ENCODE measurements at regions not wholly inside any gene's neighbourhood (a gene's known extent, or its start where the extent isn't known, plus 50 kb on each side); places are given as distances from the start of the nearest gene placed in this dataset.

- H3K9ac ChIP-seq (ENCODE audit: low read length): no peak overlapping the region
- H3K27me3 ChIP-seq (ENCODE audit: control insufficient read depth, insufficient read depth, low read length): no peaks in the 10 kb centered on the region
- H3K4me3 ChIP-seq (ENCODE audit: low read length): no peak overlapping the region
- no peaks in the 10 kb centered on the region for H3K9me3 ChIP-seq (ENCODE audit: control insufficient read depth, low read depth, low read length)
- no peak overlapping the region for H3K27ac ChIP-seq (ENCODE audit: low read length)
- no peaks in the 10 kb centered on the region for H3K36me3 ChIP-seq (ENCODE audit: control insufficient read depth, low read depth, low read length)
- no peaks in the 10 kb centered on the region for H3K4me1 ChIP-seq (ENCODE audit: control insufficient read depth, low read depth, low read length)
Observed at GRCh38 chr13:36552334-36552733, 120.0 kb downstream of the CCNA1 start.

GRCh38 chr13:36553491-36553890 lies 120.3 kb upstream of the SERTM1 start:
- no peak overlapping the region for H3K9ac ChIP-seq (ENCODE audit: low read length)
- H3K27ac ChIP-seq (ENCODE audit: low read length): no peak overlapping the region
- no peaks in the 10 kb centered on the region for H3K9me3 ChIP-seq (ENCODE audit: control insufficient read depth, low read depth, low read length)
- no peaks in the 10 kb centered on the region for H3K36me3 ChIP-seq (ENCODE audit: control insufficient read depth, low read depth, low read length)
- H3K27me3 ChIP-seq (ENCODE audit: control insufficient read depth, insufficient read depth, low read length): no peaks in the 10 kb centered on the region
- H3K4me1 ChIP-seq (ENCODE audit: control insufficient read depth, low read depth, low read length): no peaks in the 10 kb centered on the region
- no peak overlapping the region for H3K4me3 ChIP-seq (ENCODE audit: low read length)

- Histone ChIP-seq H3K9ac (ENCODE audit: low read length) (no peak overlapping the region), H3K36me3 (ENCODE audit: control insufficient read depth, low read depth, low read length) (no peaks in the 10 kb centered on the region), H3K4me1 (ENCODE audit: control insufficient read depth, low read depth, low read length) (no peaks in the 10 kb centered on the region), H3K9me3 (ENCODE audit: control insufficient read depth, low read depth, low read length) (no peaks in the 10 kb centered on the region), H3K27ac (ENCODE audit: low read length) (no peak overlapping the region), H3K27me3 (ENCODE audit: control insufficient read depth, insufficient read depth, low read length) (no peaks in the 10 kb centered on the region), H3K4me3 (ENCODE audit: low read length) (no peak overlapping the region)
Observed at GRCh38 chr13:36555151-36555986, 118.5 kb upstream of the SERTM1 start.

GRCh38 chr13:36559375-36559774 lies 114.4 kb upstream of the SERTM1 start:
- H3K9ac ChIP-seq (ENCODE audit: low read length): no peak overlapping the region
- H3K4me3 ChIP-seq (ENCODE audit: low read length): no peak overlapping the region
- H3K9me3 ChIP-seq (ENCODE audit: control insufficient read depth, low read depth, low read length): no peaks in the 10 kb centered on the region
- no peaks in the 10 kb centered on the region for H3K27me3 ChIP-seq (ENCODE audit: control insufficient read depth, insufficient read depth, low read length)
- no peak overlapping the region for H3K27ac ChIP-seq (ENCODE audit: low read length)
- no peaks in the 10 kb centered on the region for H3K36me3 ChIP-seq (ENCODE audit: control insufficient read depth, low read depth, low read length)
- no peaks in the 10 kb centered on the region for H3K4me1 ChIP-seq (ENCODE audit: control insufficient read depth, low read depth, low read length)

- Histone ChIP-seq H3K9me3 (ENCODE audit: control insufficient read depth, low read depth, low read length) (no peaks in the 10 kb centered on the region), H3K4me3 (ENCODE audit: low read length) (no peak overlapping the region), H3K36me3 (ENCODE audit: control insufficient read depth, low read depth, low read length) (no peaks in the 10 kb centered on the region), H3K9ac (ENCODE audit: low read length) (no peak overlapping the region), H3K27ac (ENCODE audit: low read length) (no peak overlapping the region), H3K27me3 (ENCODE audit: control insufficient read depth, insufficient read depth, low read length) (no peaks in the 10 kb centered on the region), H3K4me1 (ENCODE audit: control insufficient read depth, low read depth, low read length) (no peaks in the 10 kb centered on the region)
Observed at GRCh38 chr13:36567485-36567884, 106.3 kb upstream of the SERTM1 start.

- H3K4me3 ChIP-seq (ENCODE audit: low read length): no peak overlapping the region
- H3K27ac ChIP-seq (ENCODE audit: low read length): no peak overlapping the region
- H3K9ac ChIP-seq (ENCODE audit: low read length): no peak overlapping the region
- no peaks in the 10 kb centered on the region for H3K9me3 ChIP-seq (ENCODE audit: control insufficient read depth, low read depth, low read length)
- H3K27me3 ChIP-seq (ENCODE audit: control insufficient read depth, insufficient read depth, low read length): no peaks in the 10 kb centered on the region
- no peaks in the 10 kb centered on the region for H3K4me1 ChIP-seq (ENCODE audit: control insufficient read depth, low read depth, low read length)
- no peaks in the 10 kb centered on the region for H3K36me3 ChIP-seq (ENCODE audit: control insufficient read depth, low read depth, low read length)
Observed at GRCh38 chr13:36570489-36570888, 103.3 kb upstream of the SERTM1 start.

- Histone ChIP-seq H3K27me3 (ENCODE audit: control insufficient read depth, insufficient read depth, low read length) (no peaks in the 10 kb centered on the region), H3K4me3 (ENCODE audit: low read length) (no peak overlapping the region), H3K9ac (ENCODE audit: low read length) (no peak overlapping the region), H3K4me1 (ENCODE audit: control insufficient read depth, low read depth, low read length) (no peaks in the 10 kb centered on the region), H3K36me3 (ENCODE audit: control insufficient read depth, low read depth, low read length) (no peaks in the 10 kb centered on the region), H3K9me3 (ENCODE audit: control insufficient read depth, low read depth, low read length) (no peaks in the 10 kb centered on the region), H3K27ac (ENCODE audit: low read length) (no peak overlapping the region)
Observed at GRCh38 chr13:36571444-36571843, 102.4 kb upstream of the SERTM1 start.

- Histone ChIP-seq H3K9me3 (ENCODE audit: control insufficient read depth, low read depth, low read length) (no peaks in the 10 kb centered on the region), H3K4me3 (ENCODE audit: low read length) (no peak overlapping the region), H3K4me1 (ENCODE audit: control insufficient read depth, low read depth, low read length) (no peaks in the 10 kb centered on the region), H3K9ac (ENCODE audit: low read length) (no peak overlapping the region), H3K36me3 (ENCODE audit: control insufficient read depth, low read depth, low read length) (no peaks in the 10 kb centered on the region), H3K27ac (ENCODE audit: low read length) (no peak overlapping the region), H3K27me3 (ENCODE audit: control insufficient read depth, insufficient read depth, low read length) (no peaks in the 10 kb centered on the region)
Observed at GRCh38 chr13:36582977-36583376, 90.8 kb upstream of the SERTM1 start.

GRCh38 chr13:36599641-36600040 lies 74.2 kb upstream of the SERTM1 start:
- Histone ChIP-seq H3K36me3 (ENCODE audit: control insufficient read depth, low read depth, low read length) (no peaks in the 10 kb centered on the region), H3K9ac (ENCODE audit: low read length) (no peak overlapping the region), H3K27ac (ENCODE audit: low read length) (no peak overlapping the region), H3K9me3 (ENCODE audit: control insufficient read depth, low read depth, low read length) (no peaks in the 10 kb centered on the region), H3K4me3 (ENCODE audit: low read length) (no peak overlapping the region), H3K27me3 (ENCODE audit: control insufficient read depth, insufficient read depth, low read length) (no peaks in the 10 kb centered on the region), H3K4me1 (ENCODE audit: control insufficient read depth, low read depth, low read length) (no peaks in the 10 kb centered on the region)

GRCh38 chr13:36601186-36601585 lies 72.6 kb upstream of the SERTM1 start:
- Histone ChIP-seq H3K36me3 (ENCODE audit: control insufficient read depth, low read depth, low read length) (no peaks in the 10 kb centered on the region), H3K27ac (ENCODE audit: low read length) (no peak overlapping the region), H3K9ac (ENCODE audit: low read length) (no peak overlapping the region), H3K27me3 (ENCODE audit: control insufficient read depth, insufficient read depth, low read length) (no peaks in the 10 kb centered on the region), H3K4me3 (ENCODE audit: low read length) (no peak overlapping the region), H3K9me3 (ENCODE audit: control insufficient read depth, low read depth, low read length) (no peaks in the 10 kb centered on the region), H3K4me1 (ENCODE audit: control insufficient read depth, low read depth, low read length) (peaks cover 4% of the 10 kb centered on the region)

- no peaks in the 10 kb centered on the region for H3K36me3 ChIP-seq (ENCODE audit: control insufficient read depth, low read depth, low read length)
- no peak overlapping the region for H3K9ac ChIP-seq (ENCODE audit: low read length)
- no peaks in the 10 kb centered on the region for H3K9me3 ChIP-seq (ENCODE audit: control insufficient read depth, low read depth, low read length)
- H3K4me1 ChIP-seq (ENCODE audit: control insufficient read depth, low read depth, low read length): peaks cover 4% of the 10 kb centered on the region
- no peak overlapping the region for H3K4me3 ChIP-seq (ENCODE audit: low read length)
- no peak overlapping the region for H3K27ac ChIP-seq (ENCODE audit: low read length)
- no peaks in the 10 kb centered on the region for H3K27me3 ChIP-seq (ENCODE audit: control insufficient read depth, insufficient read depth, low read length)
Observed at GRCh38 chr13:36606060-36606459, 67.8 kb upstream of the SERTM1 start.

GRCh38 chr13:36608474-36608873 lies 65.3 kb upstream of the SERTM1 start:
- Histone ChIP-seq H3K9ac (ENCODE audit: low read length) (no peak overlapping the region), H3K27ac (ENCODE audit: low read length) (no peak overlapping the region), H3K36me3 (ENCODE audit: control insufficient read depth, low read depth, low read length) (no peaks in the 10 kb centered on the region), H3K4me1 (ENCODE audit: control insufficient read depth, low read depth, low read length) (peaks cover 16% of the 10 kb centered on the region), H3K27me3 (ENCODE audit: control insufficient read depth, insufficient read depth, low read length) (no peaks in the 10 kb centered on the region), H3K9me3 (ENCODE audit: control insufficient read depth, low read depth, low read length) (no peaks in the 10 kb centered on the region), H3K4me3 (ENCODE audit: low read length) (no peak overlapping the region)

Data from iPS-18a (cell line).